Naive thymus-derived CD4-positive, alpha-beta T cell (primary cell): ENCODE measurements at regions not wholly inside any gene's neighbourhood (a gene's known extent, or its start where the extent isn't known, plus 50 kb on each side); places are given as distances from the start of the nearest gene placed in this dataset.
"Not testable (repeated sequence)": the region's sequence is repeated elsewhere in the genome, so short reads cannot be mapped to it uniquely, and the experiment has no call there.

Source experiments
- ATAC-seq: fragments of 150-1000 bp; cut with Tn5 transposase; 2 replicates; pipeline ENCODE4 v1.10.0; 2021; ENCODE audit warnings: mild to moderate bottlenecking, moderate library complexity
- CTCF ChIA-PET: fragments of 350-600 bp; sonication (Branson Sonifier 250); formaldehyde crosslinking; loops from one replicate; lab custom pipeline; 2021; ENCODE audit warnings: antibody characterized with exemption; lab: Charles Lee
- POLR2A ChIA-PET: fragments of 350-600 bp; sonication (Branson Sonifier 250); formaldehyde crosslinking; loops from one replicate; lab custom pipeline; 2021; ENCODE audit warnings: antibody characterized with exemption, inconsistent platforms; lab: Charles Lee
- DNase-seq, 9 donors: peaks; one replicate each; pipeline versions ENCODE4 v3.0.0 to v3.0.0-alpha.2; 2020 to 2022; ENCODE audit warnings: mixed read lengths in 1 of 9
- H3K27ac ChIP-seq: one replicate; pipeline ENCODE4 v1.7.0; 2013; ENCODE audit warnings: mild to moderate bottlenecking, low read depth, low read length, moderate library complexity
- H3K27me3 ChIP-seq, 2 donors: one replicate each; pipeline ENCODE4 v1.7.0; 2013; ENCODE audit warnings: low read length in 2 of 2, mild to moderate bottlenecking in 2 of 2, moderate library complexity in 2 of 2; ENCODE audit not compliant: control insufficient read depth in 2 of 2, insufficient read depth in 2 of 2
- H3K36me3 ChIP-seq, 3 experiments: 1 replicate in 2 of 3; 2 replicates in 1 of 3; pipeline ENCODE4 v1.7.0; 2013; ENCODE audit warnings: low read length in 3 of 3, mild to moderate bottlenecking in 3 of 3, moderate library complexity in 1 of 3; ENCODE audit not compliant: insufficient read depth in 3 of 3, control insufficient read depth in 2 of 3
- H3K4me1 ChIP-seq, 2 donors: one replicate each; pipeline ENCODE4 v1.7.0; 2013; ENCODE audit warnings: low read length in 2 of 2, mild to moderate bottlenecking in 2 of 2, moderate library complexity in 1 of 2; ENCODE audit not compliant: control insufficient read depth in 2 of 2, insufficient read depth in 2 of 2
- H3K4me3 ChIP-seq: 2 replicates; pipeline ENCODE4 v1.7.0; 2013; ENCODE audit warnings: mild to moderate bottlenecking, low read length
- H3K9me3 ChIP-seq, 3 experiments: 1 replicate in 2 of 3; 2 replicates in 1 of 3; pipeline ENCODE4 v1.7.0; 2013; ENCODE audit warnings: low read length in 3 of 3; ENCODE audit not compliant: control insufficient read depth in 2 of 3
- H3K27ac Mint-ChIP-seq, 9 donors: one replicate each; pipeline ENCODE4 v1.8.0; 2020 to 2022; ENCODE audit warnings: mixed read lengths in 9 of 9, mild to moderate bottlenecking in 8 of 9, moderate library complexity in 5 of 9, inconsistent platforms in 2 of 9
- H3K27me3 Mint-ChIP-seq, 5 donors: one replicate each; pipeline ENCODE4 v1.8.0; 2021 to 2022; ENCODE audit warnings: mixed read lengths in 5 of 5, mild to moderate bottlenecking in 1 of 5
- H3K36me3 Mint-ChIP-seq, 5 donors: one replicate each; pipeline ENCODE4 v1.8.0; 2020 to 2022; ENCODE audit warnings: mixed read lengths in 5 of 5, mild to moderate bottlenecking in 3 of 5, inconsistent platforms in 1 of 5
- H3K4me1 Mint-ChIP-seq, 7 donors: one replicate each; pipeline ENCODE4 v1.8.0; 2020 to 2022; ENCODE audit warnings: mixed read lengths in 7 of 7, mild to moderate bottlenecking in 3 of 7, inconsistent platforms in 1 of 7
- H3K4me3 Mint-ChIP-seq, 10 donors: one replicate each; pipeline ENCODE4 v1.8.0; 2020 to 2022; ENCODE audit warnings: mild to moderate bottlenecking in 10 of 10, mixed read lengths in 10 of 10, moderate library complexity in 6 of 10, inconsistent platforms in 2 of 10
- H3K9me3 Mint-ChIP-seq, 11 donors: one replicate each; pipeline ENCODE4 v1.8.0; 2020 to 2022; ENCODE audit warnings: mixed read lengths in 11 of 11, mild to moderate bottlenecking in 4 of 11, inconsistent platforms in 1 of 11, moderate library complexity in 1 of 11
- intact Hi-C, 2 donors: fragments of 100-400 bp; cut with micrococcal nuclease; formaldehyde crosslinking; loops; one replicate each; pipeline ENCODE4 v1.15.1; 2023

DNA sequence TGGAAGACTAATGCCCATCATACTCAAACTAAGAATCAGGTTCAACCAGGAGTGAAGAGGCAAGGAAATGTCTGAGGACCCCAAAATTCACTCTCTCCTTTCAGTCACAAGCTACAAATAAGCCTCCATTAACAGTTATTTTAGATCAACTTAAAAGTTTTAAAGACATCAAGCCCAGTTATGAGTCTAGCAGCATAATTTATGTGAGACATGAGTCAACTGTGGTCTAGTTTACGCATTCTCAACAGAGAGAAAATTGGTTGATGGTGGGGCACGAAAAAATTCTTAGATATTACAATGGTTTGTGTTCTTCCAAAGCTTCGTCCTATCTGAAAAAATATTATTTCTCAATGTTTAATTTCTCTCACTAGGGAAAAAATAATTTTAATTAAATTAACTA is 204.9 kb upstream of the NT5E start:
- no peaks in the 10 kb centered on the region for H3K36me3 ChIP-seq
- Mint-ChIP-seq H3K4me1 (no peaks in the 10 kb centered on the region), H3K36me3 (no peaks in the 10 kb centered on the region), H3K9me3 (peaks cover 0 to 9% (median 5%) of the 10 kb centered on the region in 11 donors), H3K27ac (no peak overlapping the region), H3K4me3 (no peak overlapping the region), H3K27me3 (peaks cover 0 to 7% (median 0%) of the 10 kb centered on the region in 5 donors)
- no peak overlapping the region for H3K4me3 ChIP-seq
- ATAC-seq (no peak), DNase-seq (no peak)
- intact Hi-C loops = no loop called here
- no peak overlapping the region for H3K27ac ChIP-seq
- H3K4me1 ChIP-seq = no peaks in the 10 kb centered on the region
- H3K9me3 ChIP-seq = no peaks in the 10 kb centered on the region
- no peaks in the 10 kb centered on the region for H3K27me3 ChIP-seq
- ChIA-PET CTCF (no interaction called here), POLR2A (no interaction called here)

DNA sequence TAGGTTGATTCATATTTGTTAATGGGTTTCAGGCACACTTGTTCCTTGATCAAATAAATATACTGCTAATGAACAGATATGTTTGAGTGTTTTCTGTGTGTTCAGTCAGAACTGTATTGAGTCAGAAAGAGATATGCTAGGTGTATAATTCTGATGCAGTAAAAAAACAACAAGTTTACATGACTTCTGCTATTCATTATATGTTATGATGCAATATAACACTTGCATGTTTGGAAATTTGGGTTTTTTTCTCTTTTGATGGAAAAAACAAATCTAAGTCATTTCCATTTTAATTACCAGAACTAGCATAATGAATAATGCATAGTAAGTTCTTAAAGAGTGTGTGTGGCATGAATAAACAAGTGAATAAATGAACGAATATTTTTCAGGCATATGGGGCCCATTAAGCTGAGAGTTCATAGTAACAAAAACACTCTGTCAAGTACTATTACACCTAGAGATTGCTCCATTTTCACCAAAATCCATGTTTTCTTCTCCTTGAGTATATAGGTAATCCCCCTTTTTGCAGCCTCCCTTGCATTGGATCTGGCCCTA is 208.3 kb upstream of the NT5E start:
- H3K4me1 Mint-ChIP-seq = no peaks in the 10 kb centered on the region
- ChIA-PET POLR2A (no interaction called here), CTCF (no interaction called here)
- Histone ChIP-seq H3K4me3 (no peak overlapping the region), H3K4me1 (no peaks in the 10 kb centered on the region), H3K27me3 (no peaks in the 10 kb centered on the region), H3K36me3 (no peaks in the 10 kb centered on the region), H3K9me3 (no peaks in the 10 kb centered on the region), H3K27ac (no peak overlapping the region)
- intact Hi-C loops = no loop called here
- DNase-seq (no peak), ATAC-seq (no peak)
- no peaks in the 10 kb centered on the region for H3K36me3 Mint-ChIP-seq
- H3K9me3 Mint-ChIP-seq = peaks cover 0 to 5% (median 0%) of the 10 kb centered on the region in 11 donors
- H3K4me3 Mint-ChIP-seq = no peak overlapping the region
- H3K27ac Mint-ChIP-seq = no peak overlapping the region
- H3K27me3 Mint-ChIP-seq = no peaks in the 10 kb centered on the region

- no peaks in the 10 kb centered on the region for H3K27me3 ChIP-seq
- ChIA-PET POLR2A (no interaction called here), CTCF (no interaction called here)
- intact Hi-C loops = no loop called here
- DNase-seq (no peak), ATAC-seq (no peak)
- Mint-ChIP-seq H3K4me1 (no peaks in the 10 kb centered on the region), H3K27ac (no peak overlapping the region), H3K27me3 (no peaks in the 10 kb centered on the region), H3K4me3 (no peak overlapping the region), H3K36me3 (no peaks in the 10 kb centered on the region), H3K9me3 (peaks cover 0 to 5% (median 0%) of the 10 kb centered on the region in 11 donors)
- H3K4me1 ChIP-seq = no peaks in the 10 kb centered on the region
- no peaks in the 10 kb centered on the region for H3K36me3 ChIP-seq
- no peak overlapping the region for H3K27ac ChIP-seq
- no peak overlapping the region for H3K4me3 ChIP-seq
- H3K9me3 ChIP-seq = no peaks in the 10 kb centered on the region
These were observed 209.0 kb upstream of the NT5E start for GRCh38 chr6:85240787-85241385.

DNA sequence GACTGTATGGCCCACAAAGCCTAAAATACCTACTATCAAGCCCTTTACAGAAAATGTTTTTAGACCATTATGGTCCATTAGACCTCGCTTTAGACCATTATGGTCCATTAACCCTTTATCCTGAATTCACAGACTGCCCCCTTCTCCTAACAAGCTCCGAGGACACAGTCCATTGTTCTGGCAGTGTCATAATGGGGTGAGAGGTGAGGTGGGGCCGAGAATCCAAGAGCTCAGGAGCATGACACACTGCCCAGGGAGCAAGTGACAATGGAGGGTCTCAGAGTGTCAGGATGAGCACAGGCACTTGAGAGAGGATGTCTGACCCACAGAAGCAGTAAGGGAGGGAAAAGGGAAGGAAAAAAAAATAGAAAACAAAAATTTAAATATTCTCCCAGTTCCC is 212.4 kb upstream of the NT5E start:
- Mint-ChIP-seq H3K4me1 (no peaks in the 10 kb centered on the region), H3K27me3 (no peaks in the 10 kb centered on the region), H3K36me3 (no peaks in the 10 kb centered on the region), H3K9me3 (peaks cover 0 to 14% (median 0%) of the 10 kb centered on the region in 11 donors), H3K4me3 (no peak overlapping the region), H3K27ac (no peak overlapping the region)
- Histone ChIP-seq H3K27ac (no peak overlapping the region), H3K27me3 (no peaks in the 10 kb centered on the region), H3K4me3 (no peak overlapping the region), H3K4me1 (no peaks in the 10 kb centered on the region), H3K36me3 (no peaks in the 10 kb centered on the region), H3K9me3 (no peaks in the 10 kb centered on the region)
- intact Hi-C loops = no loop called here
- CTCF ChIA-PET = interaction anchor here (0.7 kb wide), 1 partner anchor 15 kb away, joined by 4 read pairs; no protein-coding TSS in a partner anchor
- DNase-seq = no peak
- POLR2A ChIA-PET = no interaction called here
- ATAC-seq = no peak

DNA sequence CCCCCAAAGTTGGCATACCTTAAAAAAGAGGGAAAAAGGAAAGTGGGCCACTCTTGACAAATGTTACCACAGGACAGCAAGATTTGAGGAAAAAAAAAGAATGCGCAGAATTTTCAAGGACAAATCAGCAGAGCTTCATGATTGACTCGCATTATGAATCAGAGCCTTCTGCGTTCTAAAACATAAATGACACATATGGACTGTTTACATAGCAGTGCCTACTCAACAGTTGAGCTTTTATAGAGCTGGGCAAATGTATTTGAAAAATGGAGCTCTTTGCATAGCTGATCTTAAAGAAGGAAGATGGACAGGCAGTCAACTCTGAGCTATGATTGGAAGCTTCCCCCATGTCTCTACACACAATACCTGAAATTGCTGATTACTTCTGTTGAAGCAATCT is 213.2 kb upstream of the NT5E start:
- no peaks in the 10 kb centered on the region for H3K9me3 ChIP-seq
- H3K4me3 Mint-ChIP-seq = no peak overlapping the region
- no peak overlapping the region for H3K4me3 ChIP-seq
- POLR2A ChIA-PET = no interaction called here
- CTCF ChIA-PET = no interaction called here
- no peaks in the 10 kb centered on the region for H3K27me3 ChIP-seq
- no peaks in the 10 kb centered on the region for H3K4me1 ChIP-seq
- ATAC-seq (no peak), DNase-seq (no peak)
- H3K36me3 ChIP-seq = no peaks in the 10 kb centered on the region
- no peak overlapping the region for H3K27ac ChIP-seq
- intact Hi-C loops = no loop called here
- H3K27ac Mint-ChIP-seq = no peak overlapping the region
- H3K4me1 Mint-ChIP-seq = no peaks in the 10 kb centered on the region
- H3K9me3 Mint-ChIP-seq = peaks cover 0 to 14% (median 0%) of the 10 kb centered on the region in 11 donors
- H3K27me3 Mint-ChIP-seq = no peaks in the 10 kb centered on the region
- H3K36me3 Mint-ChIP-seq = no peaks in the 10 kb centered on the region

GRCh38 chr6:85227345-85227744 is 222.5 kb upstream of the NT5E start:
- H3K4me1 Mint-ChIP-seq, DNase-seq, H3K4me1 ChIP-seq, intact Hi-C loops, H3K36me3 Mint-ChIP-seq, H3K36me3 ChIP-seq, H3K27ac Mint-ChIP-seq, H3K27me3 Mint-ChIP-seq, H3K9me3 ChIP-seq, ATAC-seq, H3K27ac ChIP-seq, H3K4me3 Mint-ChIP-seq, CTCF ChIA-PET, H3K4me3 ChIP-seq, POLR2A ChIA-PET, H3K27me3 ChIP-seq: not testable (repeated sequence)
- peaks cover 6 to 60% (median 16%) of the 10 kb centered on the region in 11 donors for H3K9me3 Mint-ChIP-seq

DNA sequence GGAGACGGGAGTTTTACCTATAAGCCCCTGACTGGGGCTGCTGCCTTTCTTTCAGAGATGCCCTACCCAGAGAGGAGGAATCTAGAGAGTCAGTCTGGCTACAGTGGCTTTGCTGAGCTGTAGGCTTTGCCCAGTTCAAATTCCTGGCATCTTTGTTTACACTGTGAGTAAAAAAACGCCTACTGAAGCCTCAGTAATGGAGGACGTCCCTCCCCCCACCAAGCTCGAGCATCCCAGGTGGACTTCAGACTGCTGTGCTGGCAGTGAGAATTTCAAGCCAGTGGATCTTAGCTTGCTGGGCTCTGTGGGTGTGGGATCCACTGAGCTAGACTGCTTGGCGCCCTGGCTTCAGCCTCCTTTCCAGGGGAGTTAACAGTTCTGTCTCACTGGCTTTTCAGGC is 237.1 kb upstream of the NT5E start:
- DNase-seq, H3K4me1 ChIP-seq, H3K27me3 Mint-ChIP-seq, H3K4me3 ChIP-seq, CTCF ChIA-PET, H3K27ac ChIP-seq, ATAC-seq, H3K9me3 ChIP-seq, H3K36me3 ChIP-seq, H3K27me3 ChIP-seq, H3K36me3 Mint-ChIP-seq, H3K4me3 Mint-ChIP-seq, intact Hi-C loops, H3K27ac Mint-ChIP-seq, H3K4me1 Mint-ChIP-seq: not testable (repeated sequence)
- peaks cover 6 to 72% (median 37%) of the 10 kb centered on the region in 11 donors for H3K9me3 Mint-ChIP-seq
- POLR2A ChIA-PET = interaction anchor here (0.7 kb wide), 1 partner anchor 46 kb away, joined by 3 read pairs; no protein-coding TSS in a partner anchor
